ENCODE measurements at regions not wholly inside any gene's neighbourhood (a gene's known extent, or its start where the extent isn't known, plus 50 kb on each side); places are given as distances from the start of the nearest gene placed in this dataset.
"Not testable (repeated sequence)": the region's sequence is repeated elsewhere in the genome, so short reads cannot be mapped to it uniquely, and the experiment has no call there.

GRCh38 chr9:40906879-40907278, 221.6 kb downstream of the FOXD4L6 start:
- not testable (repeated sequence) for DNase-seq (ENCODE audit: low read depth)

GRCh38 chr9:40892315-40892714, 236.2 kb downstream of the FOXD4L6 start:
- not testable (repeated sequence) for DNase-seq (ENCODE audit: low read depth)

GRCh38 chr9:40885858-40886257, 242.6 kb downstream of the FOXD4L6 start:
- not testable (repeated sequence) for DNase-seq (ENCODE audit: low read depth)

GRCh38 chr9:40884902-40885490, 243.5 kb downstream of the FOXD4L6 start:
- not testable (repeated sequence) for DNase-seq (ENCODE audit: low read depth)

GRCh38 chr9:40884072-40884901, 244.2 kb downstream of the FOXD4L6 start:
- no peak for DNase-seq (ENCODE audit: low read depth)

GRCh38 chr9:40883423-40884071, 244.9 kb downstream of the FOXD4L6 start:
- DNase-seq (ENCODE audit: low read depth): not testable (repeated sequence)

- not testable (repeated sequence) for DNase-seq (ENCODE audit: low read depth)
These were observed 254.7 kb downstream of the FOXD4L6 start for GRCh38 chr9:40873753-40874295.

- not testable (repeated sequence) for DNase-seq (ENCODE audit: low read depth)
These were observed 260.0 kb downstream of the FOXD4L6 start for GRCh38 chr9:40868437-40868836.
